T47D (cell line): ENCODE measurements at regions not wholly inside any gene's neighbourhood (a gene's known extent, or its start where the extent isn't known, plus 50 kb on each side); places are given as distances from the start of the nearest gene placed in this dataset.

Experiments
- DNase-seq, 2 experiments: peaks; one replicate each; pipeline versions ENCODE4 v3.0.0 to v3.0.0-alpha.2; 2011 to 2012; ENCODE audit warnings: low read depth in 1 of 2, low spot score in 1 of 2
- JUND ChIP-seq: IDR thresholded peaks from 2 replicates; pipeline ENCODE4 v1.6.1; 2012; ENCODE audit warnings: low read depth
- in situ Hi-C: cut with HindIII; loops from 2 replicates; pipeline ENCODE4 v1.10.0; 2016; ENCODE audit warnings: low sequenced_read_pairs, low pct_unique_long_range_greater_than_20kb

DNA sequence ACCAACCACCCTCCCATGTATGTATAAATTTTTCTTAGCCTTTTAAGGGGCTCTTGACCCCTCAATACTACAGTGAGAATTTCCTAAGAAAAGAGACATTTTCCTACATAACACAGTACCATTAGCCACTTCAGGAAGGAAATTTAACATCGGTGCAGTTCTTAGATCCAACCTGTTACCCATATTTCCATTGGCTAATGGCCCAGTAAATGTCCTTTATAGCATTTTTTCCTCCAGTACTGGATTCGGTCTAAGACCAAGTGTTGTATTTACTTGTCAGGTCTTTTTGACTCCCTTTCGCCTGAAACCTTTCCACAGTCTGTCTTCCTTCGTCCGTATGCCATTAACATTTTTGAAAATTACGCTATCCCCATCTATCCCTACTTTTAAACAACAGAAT, 173.4 kb upstream of the PMEPA1 start:
- in situ Hi-C loops = no loop called here
- TF ChIP-seq JUND = no peak
- DNase-seq = no peak

DNA sequence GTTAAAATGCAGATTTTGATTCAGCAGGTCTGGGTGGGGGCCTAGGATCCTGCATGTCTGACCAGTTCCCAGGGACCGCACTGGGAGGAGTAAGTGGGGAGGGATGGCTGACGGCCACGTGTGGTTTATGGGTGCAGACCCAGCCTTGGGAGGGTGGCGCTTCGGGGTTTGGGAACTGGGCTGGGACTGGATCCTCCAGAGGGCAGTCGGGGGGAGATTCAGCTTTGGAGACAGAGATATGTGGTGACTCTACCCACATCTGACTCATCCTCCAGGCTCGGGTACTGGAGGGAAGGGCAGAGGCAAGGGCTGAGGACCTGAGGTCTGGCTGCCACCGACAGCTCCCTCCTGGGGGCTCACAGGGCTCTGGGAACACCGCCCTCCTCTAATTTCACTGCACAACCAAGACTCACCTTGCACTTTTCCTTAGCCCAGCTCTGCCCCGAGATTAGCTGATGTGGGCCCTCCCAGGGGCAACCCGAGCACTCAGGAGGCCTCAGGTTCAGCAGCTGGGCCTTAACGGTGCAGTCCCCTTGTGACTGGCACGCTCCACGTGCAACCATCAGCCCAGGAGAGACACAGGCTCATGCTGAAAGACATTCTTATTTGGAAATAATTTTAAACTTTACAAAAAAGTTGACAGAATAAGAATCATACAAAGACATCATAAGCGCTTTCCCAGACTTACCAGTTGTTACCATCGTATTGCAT, 172.8 kb upstream of the PMEPA1 start:
- in situ Hi-C loops = no loop called here
- no peak for DNase-seq
- no peak for TF ChIP-seq JUND

DNA sequence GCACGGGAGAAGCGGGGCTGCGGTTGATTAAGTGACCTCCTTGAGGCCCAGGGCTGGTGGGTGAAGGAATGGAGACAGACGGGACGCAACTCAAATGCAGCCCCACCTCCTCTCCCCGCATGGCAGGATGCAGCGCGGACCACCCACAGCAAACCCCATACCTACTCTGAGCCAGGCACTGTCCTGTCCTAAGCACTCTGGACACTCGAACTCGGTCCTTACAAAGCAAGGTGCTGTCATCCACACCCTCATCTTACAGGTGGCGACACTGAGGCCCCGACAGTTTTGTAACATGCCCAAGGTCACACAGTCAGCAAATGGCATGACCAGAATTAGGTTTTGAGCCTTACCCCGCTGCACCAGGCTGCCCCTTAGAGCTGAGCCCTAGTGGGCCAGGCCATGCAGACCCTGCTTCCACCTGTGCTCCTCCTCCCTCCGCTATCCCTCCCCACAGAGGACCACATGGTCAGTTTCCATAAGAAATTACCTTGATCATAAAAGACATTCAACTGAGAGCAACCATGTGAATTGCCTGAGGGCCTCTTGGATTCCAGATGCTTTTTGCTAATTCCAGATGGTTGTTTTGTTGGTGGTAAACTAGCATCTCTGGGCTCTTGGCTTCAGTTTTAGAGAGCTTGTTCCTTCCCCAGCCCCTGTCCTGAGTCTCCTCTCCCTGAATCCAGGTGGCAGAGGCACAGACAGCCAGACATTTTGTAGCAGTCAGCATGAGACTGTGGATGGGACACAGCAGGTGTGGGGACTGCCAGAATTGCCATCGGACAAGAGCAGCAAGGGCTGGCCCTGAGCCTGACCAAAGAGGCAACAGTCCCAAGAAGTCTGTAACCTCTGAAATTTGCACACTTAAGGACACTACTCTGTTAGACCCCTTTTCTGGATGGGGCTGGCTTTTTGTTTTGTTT, 171.9 kb upstream of the PMEPA1 start:
- DNase-seq = no peak
- in situ Hi-C loops = no loop called here
- no peak for TF ChIP-seq JUND

DNA sequence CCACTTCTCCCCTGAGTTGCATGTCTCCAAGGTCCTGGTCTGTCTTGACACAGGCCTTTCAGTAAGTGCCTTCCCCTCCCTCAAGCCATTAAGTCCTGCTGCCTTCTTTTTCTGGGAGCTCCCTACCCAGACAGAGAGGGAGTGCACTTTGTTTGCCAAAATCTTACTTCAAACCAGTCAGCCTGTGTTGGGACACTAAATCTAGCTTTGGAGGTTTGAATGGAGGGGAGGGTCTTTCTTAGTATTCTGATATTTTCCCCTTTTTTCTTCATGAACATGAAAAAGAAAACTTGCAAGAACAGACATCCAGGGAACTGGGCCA, 170.7 kb upstream of the PMEPA1 start:
- no peak for DNase-seq
- in situ Hi-C loops = no loop called here
- no peak for TF ChIP-seq JUND

DNA sequence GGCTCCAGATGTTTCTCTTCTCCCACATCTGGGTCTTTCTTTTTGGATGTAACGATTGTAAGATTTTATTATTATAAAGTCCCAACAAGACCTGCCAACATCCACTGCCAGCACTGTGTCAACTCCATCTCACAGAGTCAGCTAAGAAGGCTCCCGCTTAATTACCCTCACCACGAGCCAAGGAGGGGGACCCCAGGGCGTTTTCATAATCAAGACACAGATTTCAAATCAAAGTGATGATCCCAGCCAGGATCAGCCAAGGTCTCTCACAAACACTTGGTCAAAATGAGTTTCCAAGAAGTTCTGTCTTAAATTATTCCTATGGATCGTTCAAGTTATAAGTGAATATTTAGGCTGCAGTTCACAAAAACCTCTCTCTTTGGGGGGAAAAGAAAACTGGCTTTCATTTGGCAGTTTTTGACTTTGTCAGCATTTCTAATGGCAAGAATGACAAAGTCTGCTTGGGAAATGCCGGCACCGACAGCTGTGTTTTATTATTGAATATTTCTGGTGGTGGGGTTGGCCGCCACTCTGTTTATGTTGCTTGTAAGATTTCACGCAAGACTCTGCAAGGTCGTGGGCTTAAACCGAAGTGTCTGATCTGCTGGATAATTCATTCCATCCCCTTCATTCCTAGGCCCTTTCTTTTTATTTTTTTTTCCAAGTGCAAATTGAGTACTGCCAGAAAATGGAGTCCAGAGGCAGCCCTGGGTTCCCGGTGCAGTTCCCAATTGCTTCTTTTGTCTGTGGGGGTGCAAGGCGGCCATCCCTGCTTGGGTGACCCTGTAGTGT, 170.2 kb upstream of the PMEPA1 start:
- no peak for TF ChIP-seq JUND
- DNase-seq = no peak
- in situ Hi-C loops = no loop called here

DNA sequence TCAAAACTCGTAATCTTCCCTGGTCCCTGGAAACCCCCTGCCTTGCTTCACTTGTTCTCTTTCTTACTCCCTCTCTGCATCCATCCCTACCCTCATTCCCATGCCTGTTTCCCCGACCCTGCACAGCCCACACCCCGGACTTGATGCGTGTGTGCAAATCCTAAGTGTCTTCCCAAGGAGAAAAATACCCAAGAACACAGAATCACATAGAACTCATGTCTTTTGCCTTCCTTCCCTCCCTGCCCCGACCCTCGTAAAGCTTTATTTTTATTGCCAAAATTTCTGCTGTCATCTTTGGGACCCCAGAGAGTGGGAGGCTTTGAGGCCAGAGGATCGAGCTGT, 169.6 kb upstream of the PMEPA1 start:
- no peak for DNase-seq
- TF ChIP-seq JUND = no peak
- in situ Hi-C loops = no loop called here

DNA sequence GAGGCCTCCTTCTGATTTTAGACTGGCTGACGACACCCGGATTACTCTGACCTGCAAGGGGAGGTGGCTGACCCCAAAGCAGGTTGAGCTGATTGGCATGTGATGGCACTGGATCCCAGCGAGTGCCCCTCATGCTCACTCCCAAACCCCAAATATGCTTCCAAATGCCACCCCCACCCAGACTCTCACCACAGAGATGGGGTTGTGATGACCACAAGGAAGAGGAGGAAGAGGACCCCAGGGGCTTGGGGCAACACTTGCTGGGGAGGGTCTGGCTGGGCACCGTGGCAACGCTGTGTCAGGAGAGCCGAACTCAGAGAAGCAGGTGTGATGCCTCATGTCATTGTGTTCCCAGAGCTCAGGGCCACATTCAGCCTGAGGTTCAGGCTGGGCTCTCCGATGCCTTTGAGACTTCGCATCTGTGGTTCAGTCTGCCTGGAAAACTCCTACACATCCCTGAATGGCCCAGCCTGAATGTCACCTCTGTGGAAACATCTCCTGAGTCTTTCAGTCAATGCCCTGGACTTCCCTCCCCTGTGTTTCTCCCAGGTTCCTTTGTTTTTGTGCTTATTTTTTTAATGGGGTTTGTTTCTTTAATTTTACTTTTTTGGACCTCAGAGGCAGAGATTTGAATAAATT, 169.1 kb upstream of the PMEPA1 start:
- no peak for DNase-seq
- in situ Hi-C loops = no loop called here
- TF ChIP-seq JUND = no peak

DNA sequence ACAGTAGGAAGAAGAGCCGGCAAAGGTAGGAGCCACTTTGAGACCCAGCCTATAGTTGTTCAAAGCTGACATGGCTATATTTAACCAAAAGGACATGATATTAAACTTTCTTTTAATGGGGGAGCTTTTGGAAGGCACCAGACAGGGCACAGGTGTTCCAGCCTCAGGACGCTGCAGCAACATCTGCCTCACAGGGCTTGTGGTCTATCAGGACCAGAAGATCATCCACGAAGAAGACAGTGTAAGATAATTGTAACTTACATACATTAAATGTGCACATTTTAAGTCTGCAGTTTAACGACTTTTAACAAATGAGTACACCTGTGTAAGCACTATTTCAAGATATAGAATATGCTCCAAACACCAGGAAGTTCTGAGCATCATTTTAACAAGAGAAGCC, 168.2 kb upstream of the PMEPA1 start:
- no peak for DNase-seq
- no peak for TF ChIP-seq JUND
- in situ Hi-C loops = no loop called here

DNA sequence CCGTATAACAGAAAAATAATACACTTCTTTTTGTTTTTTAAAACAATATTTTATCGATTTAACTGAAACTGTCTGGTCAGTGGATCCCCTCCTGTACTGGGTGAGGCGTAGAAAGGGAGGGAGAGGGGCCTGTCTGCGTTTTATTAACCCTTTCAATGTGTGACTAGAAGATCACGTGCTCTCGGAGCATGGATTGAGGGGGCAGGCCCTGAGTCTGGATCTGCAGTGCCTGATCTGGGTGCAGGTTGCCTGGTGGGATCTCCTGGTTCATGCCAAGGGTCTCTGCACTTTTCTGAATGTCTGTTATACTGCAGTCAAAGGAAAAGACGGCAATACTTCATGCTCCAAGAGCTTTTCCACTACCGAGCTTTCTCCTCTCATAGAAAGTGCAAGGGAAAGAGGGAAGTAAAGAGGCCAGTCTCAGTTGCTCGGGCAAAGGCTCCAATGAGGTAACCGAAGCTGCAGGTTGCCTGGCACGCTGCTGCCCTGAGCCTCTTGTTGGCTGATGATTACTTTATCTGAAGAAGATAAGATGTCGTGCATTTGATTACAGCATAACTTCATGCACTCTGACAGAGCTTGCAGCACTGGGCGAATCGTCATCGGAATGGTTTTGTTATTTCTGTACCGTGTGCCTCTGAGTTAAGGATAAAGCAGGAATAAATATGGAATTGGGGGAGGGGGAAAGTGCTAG, 167.5 kb upstream of the PMEPA1 start:
- no peak for TF ChIP-seq JUND
- no peak for DNase-seq
- in situ Hi-C loops = no loop called here

DNA sequence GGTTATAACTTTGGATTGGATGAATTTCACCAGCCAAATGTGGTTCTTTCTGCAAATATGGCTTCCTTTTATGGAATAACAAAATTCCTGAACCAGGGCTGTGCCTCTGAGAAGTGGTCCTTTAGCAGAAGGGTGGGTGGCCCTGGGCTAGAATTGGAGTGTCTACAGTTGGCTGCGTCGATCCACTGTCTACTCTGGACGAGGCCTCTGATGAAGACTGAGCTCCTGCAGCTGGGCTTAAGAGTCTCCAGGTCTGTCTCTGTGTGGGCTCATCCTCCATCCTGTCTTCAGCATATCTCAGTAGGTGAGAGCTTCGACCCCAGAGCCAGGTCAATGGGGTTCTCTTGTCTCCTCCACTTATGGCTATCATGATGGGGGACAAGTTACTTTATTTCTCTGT, 166.3 kb upstream of the PMEPA1 start:
- TF ChIP-seq JUND = no peak
- no peak for DNase-seq
- in situ Hi-C loops = no loop called here

DNA sequence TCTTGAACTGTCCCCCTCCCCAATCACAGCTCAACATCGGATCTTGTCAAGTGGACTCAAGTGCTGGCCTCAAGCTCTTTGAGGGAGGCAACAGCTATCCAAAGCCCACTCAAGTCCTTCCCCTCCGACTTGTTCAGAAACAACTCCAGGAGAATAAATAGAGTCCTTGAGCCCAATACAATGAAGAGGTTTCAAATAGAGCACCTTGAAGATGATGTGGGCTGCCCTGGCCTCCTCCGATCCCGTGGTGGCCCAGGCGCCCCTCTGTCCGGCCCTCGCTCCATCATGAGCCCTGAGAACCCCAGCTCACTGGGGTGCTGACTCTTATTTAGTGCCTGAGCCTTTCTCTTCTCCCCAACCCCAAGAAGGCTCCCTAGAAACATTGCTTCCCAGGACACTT, 164.3 kb upstream of the PMEPA1 start:
- in situ Hi-C loops = no loop called here
- no peak for TF ChIP-seq JUND
- no peak for DNase-seq

DNA sequence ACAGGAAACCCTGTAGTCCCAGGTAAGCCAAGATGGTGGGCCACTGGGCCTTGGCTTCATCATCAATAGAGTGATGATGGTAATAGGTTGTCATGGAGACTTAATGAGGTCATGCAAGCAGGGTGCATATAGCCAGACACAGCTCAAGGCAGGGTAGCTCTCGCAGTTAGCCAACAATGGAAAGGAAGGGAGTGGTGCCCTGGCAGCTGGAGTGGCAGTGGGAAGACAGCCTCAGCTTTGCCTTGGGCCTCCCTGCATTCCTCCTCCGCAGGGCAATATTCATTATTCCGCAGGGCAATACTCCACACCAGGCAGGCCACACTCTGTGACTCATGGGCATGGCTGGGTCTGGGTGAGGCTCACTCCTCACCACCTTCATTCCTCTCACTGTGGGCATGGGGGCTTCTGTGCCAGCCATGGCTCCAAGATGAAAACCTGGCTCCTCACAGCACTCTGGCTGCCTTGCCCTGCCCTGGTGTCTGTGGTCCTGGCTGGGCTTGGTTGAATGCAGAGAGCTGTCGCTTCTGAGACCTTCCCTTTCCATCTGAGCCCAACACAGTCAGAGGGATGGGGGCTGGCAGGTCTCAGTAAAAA, 163.1 kb upstream of the PMEPA1 start:
- TF ChIP-seq JUND = no peak
- no peak for DNase-seq
- in situ Hi-C loops = no loop called here
